Colonic mucosa (tissue), 4 donors: ENCODE measurements at regions not wholly inside any gene's neighbourhood (a gene's known extent, or its start where the extent isn't known, plus 50 kb on each side); places are given as distances from the start of the nearest gene placed in this dataset.

Experiments used
- DNase-seq: peaks from one replicate; pipeline ENCODE4 v3.0.0-alpha.2; 2020
- H3K27ac ChIP-seq: fragments of 200-600 bp; one replicate; pipeline ENCODE4 v1.8.0; 2021
- H3K27me3 ChIP-seq: fragments of 200-600 bp; one replicate; pipeline ENCODE4 v1.8.0; 2021
- H3K36me3 ChIP-seq: fragments of 200-600 bp; one replicate; pipeline ENCODE4 v1.8.0; 2021
- H3K4me1 ChIP-seq: fragments of 200-600 bp; one replicate; pipeline ENCODE4 v1.8.0; 2021; ENCODE audit warnings: mild to moderate bottlenecking
- H3K4me3 ChIP-seq: fragments of 200-600 bp; one replicate; pipeline ENCODE4 v1.8.0; 2021
- H3K9ac ChIP-seq, 2 donors: one replicate each; pipeline ENCODE4 v1.7.0; 2013; ENCODE audit warnings: control low read depth in 2 of 2, low read depth in 2 of 2, low read length in 2 of 2
- H3K9me3 ChIP-seq: fragments of 200-600 bp; one replicate; pipeline ENCODE4 v1.8.0; 2021
- CTCF ChIP-seq: fragments of 200-600 bp; IDR thresholded peaks from one replicate; pipeline ENCODE4 v1.8.0; 2022; ENCODE audit warnings: antibody characterized with exemption, mild to moderate bottlenecking
- intact Hi-C: fragments of 100-400 bp; cut with DNase I; formaldehyde crosslinking; loops from one replicate; pipeline ENCODE4 v1.14.1; 2022
- donor health status: healthy.
- donor health status: DM: no; HTN: no; CAD: no.
- donor health status: DM: no; HTN: no; CAD: no.

DNA sequence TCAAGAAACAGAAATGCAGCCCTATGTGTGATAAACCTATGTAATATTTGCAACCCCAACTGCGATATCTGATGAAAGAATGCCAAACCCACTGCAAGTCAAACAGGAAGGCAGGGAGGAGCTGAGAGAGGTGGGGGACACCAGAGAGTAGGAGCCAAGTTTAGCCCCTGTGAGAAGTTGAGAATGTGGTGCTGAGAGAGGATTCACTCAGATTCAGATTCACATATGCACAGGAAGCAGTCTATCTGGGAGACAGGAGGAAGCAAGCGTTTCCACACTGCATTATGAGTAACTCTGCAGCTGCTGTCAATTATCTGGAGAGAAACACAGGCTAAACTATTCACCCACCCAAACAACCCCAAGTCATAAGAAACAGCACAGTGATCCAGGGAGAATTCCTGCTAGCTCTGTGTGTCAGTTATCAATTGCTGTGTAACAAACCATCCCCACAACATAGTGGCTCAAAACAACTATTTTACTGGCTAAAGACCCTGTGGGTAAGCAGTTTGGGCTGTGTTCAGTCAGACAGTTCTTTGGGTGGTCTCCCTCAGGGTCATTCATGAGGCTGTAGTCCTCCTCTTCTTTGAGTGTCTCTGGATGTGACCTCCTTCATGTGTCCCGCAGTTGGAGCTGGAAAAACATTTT, 161.9 kb upstream of the RAI14 start:
- Histone ChIP-seq H3K4me3 (no peak overlapping the region), H3K27me3 (no peaks in the 10 kb centered on the region), H3K9ac (no peak overlapping the region), H3K27ac (no peak overlapping the region), H3K4me1 (no peaks in the 10 kb centered on the region), H3K36me3 (no peaks in the 10 kb centered on the region), H3K9me3 (no peaks in the 10 kb centered on the region)
- DNase-seq: no peak
- no peak for TF ChIP-seq CTCF
- intact Hi-C loops: no loop called here

DNA sequence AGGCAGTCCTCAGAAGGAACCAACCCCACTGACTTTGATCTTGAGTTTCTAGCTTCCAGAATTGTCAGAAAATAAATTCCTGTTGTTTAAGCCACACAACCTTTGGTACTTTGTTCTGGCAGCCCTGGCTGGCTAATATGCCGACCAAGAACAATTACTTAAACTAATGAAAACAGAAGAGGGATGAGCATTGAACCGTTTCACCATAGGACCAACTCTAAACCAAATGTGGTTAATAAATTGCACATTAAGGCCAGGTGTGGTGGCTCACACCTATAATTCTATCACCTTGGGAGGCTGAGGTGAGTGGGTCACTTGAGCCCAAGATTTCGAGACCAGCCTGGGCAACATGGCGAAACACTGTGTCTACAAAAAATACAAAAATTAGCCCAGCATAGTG, 160.9 kb upstream of the RAI14 start:
- Histone ChIP-seq H3K36me3 (no peaks in the 10 kb centered on the region), H3K4me3 (no peak overlapping the region), H3K9ac (no peak overlapping the region), H3K9me3 (no peaks in the 10 kb centered on the region), H3K27ac (no peak overlapping the region), H3K4me1 (no peaks in the 10 kb centered on the region), H3K27me3 (no peaks in the 10 kb centered on the region)
- intact Hi-C loops: no loop called here
- no peak for DNase-seq
- no peak for TF ChIP-seq CTCF

- no peak for TF ChIP-seq CTCF
- intact Hi-C loops: no loop called here
- Histone ChIP-seq H3K4me1 (no peaks in the 10 kb centered on the region), H3K36me3 (no peaks in the 10 kb centered on the region), H3K9ac (no peak overlapping the region), H3K9me3 (no peaks in the 10 kb centered on the region), H3K4me3 (no peak overlapping the region), H3K27me3 (no peaks in the 10 kb centered on the region), H3K27ac (no peak overlapping the region)
- no peak for DNase-seq
Measured at GRCh38 chr5:34496260-34496691, 159.9 kb upstream of the RAI14 start.

- TF ChIP-seq CTCF: no peak
- no peak overlapping the region for H3K4me3 ChIP-seq
- H3K27me3 ChIP-seq: no peaks in the 10 kb centered on the region
- H3K9ac ChIP-seq: no peak overlapping the region
- intact Hi-C loops: no loop called here
- no peak overlapping the region for H3K27ac ChIP-seq
- peak; percentile 33 for DNase-seq
- H3K36me3 ChIP-seq: no peaks in the 10 kb centered on the region
- H3K9me3 ChIP-seq: no peaks in the 10 kb centered on the region
- no peaks in the 10 kb centered on the region for H3K4me1 ChIP-seq
Measured at GRCh38 chr5:34496701-34497469, 159.2 kb upstream of the RAI14 start.

DNA sequence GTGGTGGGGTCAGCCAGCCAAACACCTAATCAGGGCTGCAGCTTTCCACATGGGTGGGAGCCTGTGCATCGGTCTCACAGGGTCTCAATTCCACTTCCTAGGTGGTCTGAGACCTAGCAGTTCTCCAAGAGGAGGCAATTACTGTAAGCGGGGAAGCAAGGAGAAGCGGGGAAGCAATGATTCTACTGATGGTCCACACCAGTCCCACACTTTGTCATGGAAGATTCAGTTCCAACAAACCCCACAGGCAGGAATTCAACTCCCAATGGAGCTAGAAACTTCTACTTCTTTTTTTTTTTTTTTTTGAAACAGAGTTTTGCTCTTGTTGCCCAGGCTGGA, 158.7 kb upstream of the RAI14 start:
- Histone ChIP-seq H3K27ac (no peak overlapping the region), H3K4me3 (no peak overlapping the region), H3K36me3 (no peaks in the 10 kb centered on the region), H3K4me1 (no peaks in the 10 kb centered on the region), H3K9me3 (no peaks in the 10 kb centered on the region), H3K27me3 (no peaks in the 10 kb centered on the region), H3K9ac (no peak overlapping the region)
- intact Hi-C loops: no loop called here
- no peak for DNase-seq
- no peak for TF ChIP-seq CTCF
